ENCODE measurements at regions not wholly inside any gene's neighbourhood (a gene's known extent, or its start where the extent isn't known, plus 50 kb on each side); places are given as distances from the start of the nearest gene placed in this dataset.

DNA sequence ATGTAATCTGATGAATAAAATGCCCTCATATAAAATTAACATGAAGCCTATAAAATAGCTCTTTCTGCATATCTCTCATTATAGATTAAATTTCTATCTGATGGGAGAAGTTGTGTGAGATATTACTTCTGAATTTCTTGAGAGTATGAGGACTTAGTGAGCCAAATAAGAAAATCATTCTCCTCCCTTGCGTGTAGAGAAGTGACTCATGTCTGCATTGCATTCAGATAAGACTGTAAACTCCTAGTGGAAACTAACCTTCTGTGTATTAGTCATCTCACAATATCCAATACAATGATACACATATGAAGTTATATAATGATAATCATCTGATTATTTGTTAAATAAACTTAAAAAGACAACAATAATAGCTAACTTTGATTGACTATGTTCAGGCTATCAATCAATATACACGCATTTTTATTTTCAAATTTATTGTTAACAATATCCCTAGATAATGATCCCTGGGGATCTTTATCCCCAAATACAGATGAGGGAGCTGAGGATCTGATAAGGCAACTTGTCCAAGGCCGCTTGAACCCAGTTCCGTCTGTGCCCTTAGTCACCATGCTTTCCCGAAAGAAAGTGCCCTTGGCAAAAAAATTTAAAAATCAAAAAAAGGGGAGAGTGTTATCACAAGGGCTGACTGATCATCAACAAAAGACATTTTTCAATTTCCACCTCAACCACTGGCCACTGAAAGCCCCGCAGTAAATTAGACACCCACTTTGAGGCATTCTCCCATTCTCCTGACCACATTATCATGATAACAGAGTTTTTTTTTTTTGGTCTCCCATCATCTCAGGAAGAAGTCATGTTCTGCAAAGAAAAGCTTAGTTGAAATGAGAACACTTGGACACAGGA is 189.2 kb upstream of the RASSF8 start:
- H3K4me1 ChIP-seq: no peaks in the 10 kb centered on the region
- H3K27ac Mint-ChIP-seq: no peak overlapping the region
- H3K9me3 ChIP-seq (ENCODE audit: low read depth): no peaks in the 10 kb centered on the region
- no peak overlapping the region for H3K27ac ChIP-seq
- no peak for DNase-seq (ENCODE audit: low spot score)
- H3K36me3 ChIP-seq: no peaks in the 10 kb centered on the region
- H3K4me1 Mint-ChIP-seq: no peaks in the 10 kb centered on the region
- no peaks in the 10 kb centered on the region for H4K20me1 ChIP-seq (ENCODE audit: low read depth)
- H3F3A ChIP-seq (ENCODE audit: low read depth): no peaks in the 10 kb centered on the region
- H3K27me3 Mint-ChIP-seq (ENCODE audit: insufficient read depth, low read depth): no peaks in the 10 kb centered on the region
- H3K4me2 ChIP-seq: no peak overlapping the region
- TF ChIP-seq, protein P1, sequence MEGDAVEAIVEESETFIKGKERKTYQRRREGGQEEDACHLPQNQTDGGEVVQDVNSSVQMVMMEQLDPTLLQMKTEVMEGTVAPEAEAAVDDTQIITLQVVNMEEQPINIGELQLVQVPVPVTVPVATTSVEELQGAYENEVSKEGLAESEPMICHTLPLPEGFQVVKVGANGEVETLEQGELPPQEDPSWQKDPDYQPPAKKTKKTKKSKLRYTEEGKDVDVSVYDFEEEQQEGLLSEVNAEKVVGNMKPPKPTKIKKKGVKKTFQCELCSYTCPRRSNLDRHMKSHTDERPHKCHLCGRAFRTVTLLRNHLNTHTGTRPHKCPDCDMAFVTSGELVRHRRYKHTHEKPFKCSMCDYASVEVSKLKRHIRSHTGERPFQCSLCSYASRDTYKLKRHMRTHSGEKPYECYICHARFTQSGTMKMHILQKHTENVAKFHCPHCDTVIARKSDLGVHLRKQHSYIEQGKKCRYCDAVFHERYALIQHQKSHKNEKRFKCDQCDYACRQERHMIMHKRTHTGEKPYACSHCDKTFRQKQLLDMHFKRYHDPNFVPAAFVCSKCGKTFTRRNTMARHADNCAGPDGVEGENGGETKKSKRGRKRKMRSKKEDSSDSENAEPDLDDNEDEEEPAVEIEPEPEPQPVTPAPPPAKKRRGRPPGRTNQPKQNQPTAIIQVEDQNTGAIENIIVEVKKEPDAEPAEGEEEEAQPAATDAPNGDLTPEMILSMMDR (IDR thresholded peaks at IDR 0.05): no peak
- no peak for TF ChIP-seq EZH2 (IDR thresholded peaks at IDR 0.05)
- TF ChIP-seq EZH2phosphoT487 (IDR thresholded peaks at IDR 0.05): no peak
- H3K9me3 Mint-ChIP-seq: no peaks in the 10 kb centered on the region
- H3K79me2 ChIP-seq (ENCODE audit: low read depth): no peaks in the 10 kb centered on the region
- H3K4me3 ChIP-seq: no peak overlapping the region
- H3K9ac ChIP-seq: no peak overlapping the region
- no peak overlapping the region for H3K4me3 Mint-ChIP-seq
- H3K36me3 Mint-ChIP-seq: no peaks in the 10 kb centered on the region
- no peak overlapping the region for H2AFZ ChIP-seq (replicated peaks)
- no peaks in the 10 kb centered on the region for H3K27me3 ChIP-seq

DNA sequence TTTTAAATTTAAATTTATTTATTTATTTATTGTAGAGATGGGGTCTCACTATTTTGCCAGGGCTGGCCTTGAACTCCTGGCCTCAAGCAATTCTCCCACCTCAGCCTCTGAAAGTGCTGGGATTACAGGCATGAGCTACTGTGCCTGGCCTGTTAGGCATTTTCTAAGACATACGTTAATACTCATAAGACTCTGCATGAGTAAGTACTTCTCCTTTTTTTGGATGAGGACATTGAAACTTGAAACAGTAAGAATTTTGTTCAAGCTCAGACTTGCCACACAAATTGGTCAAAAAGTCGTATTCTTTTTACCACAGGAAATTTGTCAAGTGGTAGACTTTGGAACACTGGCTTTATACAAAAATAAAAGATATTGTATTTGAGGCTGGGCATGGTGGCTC is 187.4 kb upstream of the RASSF8 start:
- Mint-ChIP-seq H3K36me3 (no peaks in the 10 kb centered on the region), H3K27me3 (ENCODE audit: insufficient read depth, low read depth) (no peaks in the 10 kb centered on the region), H3K4me1 (peaks cover 10% of the 10 kb centered on the region), H3K27ac (no peak overlapping the region), H3K4me3 (no peak overlapping the region), H3K9me3 (no peaks in the 10 kb centered on the region)
- no peaks in the 10 kb centered on the region for H3K36me3 ChIP-seq
- H3K9ac ChIP-seq: no peak overlapping the region
- no peaks in the 10 kb centered on the region for H3F3A ChIP-seq (ENCODE audit: low read depth)
- H4K20me1 ChIP-seq (ENCODE audit: low read depth): no peaks in the 10 kb centered on the region
- no peaks in the 10 kb centered on the region for H3K9me3 ChIP-seq (ENCODE audit: low read depth)
- no peak overlapping the region for H3K27ac ChIP-seq
- peaks cover 7% of the 10 kb centered on the region for H3K4me1 ChIP-seq
- no peak overlapping the region for H3K4me3 ChIP-seq
- H2AFZ ChIP-seq (replicated peaks): no peak overlapping the region
- no peaks in the 10 kb centered on the region for H3K79me2 ChIP-seq (ENCODE audit: low read depth)
- H3K27me3 ChIP-seq: no peaks in the 10 kb centered on the region
- TF ChIP-seq, protein P1 (IDR thresholded peaks at IDR 0.05): no peak
- TF ChIP-seq EZH2phosphoT487 (IDR thresholded peaks at IDR 0.05): no peak
- TF ChIP-seq EZH2 (IDR thresholded peaks at IDR 0.05): no peak
- no peak overlapping the region for H3K4me2 ChIP-seq
- no peak for DNase-seq (ENCODE audit: low spot score)

DNA sequence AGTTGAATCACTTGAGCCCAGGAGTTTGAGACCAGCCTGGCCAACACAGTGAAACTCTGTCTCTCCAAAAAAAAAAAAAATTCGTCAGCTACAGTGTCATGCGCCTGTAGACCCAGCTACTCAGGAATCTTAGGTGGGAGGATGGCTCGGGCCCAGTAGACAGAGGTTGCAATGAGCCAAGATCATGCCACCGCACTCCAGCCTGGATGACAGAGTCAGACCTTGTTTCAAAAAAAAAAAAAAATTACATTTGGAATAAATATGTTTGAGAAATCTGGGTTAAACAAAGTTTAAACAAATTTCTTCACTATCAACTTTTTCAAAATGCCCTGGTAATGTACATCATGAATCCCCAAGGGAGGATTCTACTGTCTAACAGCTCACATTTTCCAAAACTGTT is 187.0 kb upstream of the RASSF8 start:
- Mint-ChIP-seq H3K27me3 (ENCODE audit: insufficient read depth, low read depth) (no peaks in the 10 kb centered on the region), H3K27ac (no peak overlapping the region), H3K4me1 (peaks cover 14% of the 10 kb centered on the region), H3K4me3 (no peak overlapping the region), H3K9me3 (no peaks in the 10 kb centered on the region), H3K36me3 (no peaks in the 10 kb centered on the region)
- Histone ChIP-seq H3K4me2 (no peak overlapping the region), H3K27me3 (no peaks in the 10 kb centered on the region), H3F3A (ENCODE audit: low read depth) (no peaks in the 10 kb centered on the region), H2AFZ (replicated peaks) (no peak overlapping the region), H3K9ac (no peak overlapping the region), H3K79me2 (ENCODE audit: low read depth) (no peaks in the 10 kb centered on the region), H3K4me3 (no peak overlapping the region), H3K36me3 (no peaks in the 10 kb centered on the region), H3K9me3 (ENCODE audit: low read depth) (no peaks in the 10 kb centered on the region), H3K27ac (no peak overlapping the region), H4K20me1 (ENCODE audit: low read depth) (no peaks in the 10 kb centered on the region), H3K4me1 (peaks cover 7% of the 10 kb centered on the region)
- DNase-seq (ENCODE audit: low spot score): no peak
- TF ChIP-seq, protein P1 (IDR thresholded peaks at IDR 0.05): no peak
- no peak for TF ChIP-seq EZH2phosphoT487 (IDR thresholded peaks at IDR 0.05)

Data from neural progenitor cell (in vitro differentiated cells).